H1 (cell line): ENCODE measurements at regions not wholly inside any gene's neighbourhood (a gene's known extent, or its start where the extent isn't known, plus 50 kb on each side); places are given as distances from the start of the nearest gene placed in this dataset.

Experiments
- CHD7 ChIP-seq: fragments of 300-600 bp; sonication (generic); IDR thresholded peaks from 2 replicates; pipeline ENCODE4 v1.7.1; 2012; ENCODE audit warnings: low read length, moderate library complexity, mild to moderate bottlenecking, inconsistent platforms; ENCODE audit not compliant: insufficient replicate concordance
- RNF2 ChIP-seq: fragments of 200-900, 300-1000 bp; sonication (generic); IDR thresholded peaks from 2 replicates; pipeline ENCODE4 v1.7.1; 2016; ENCODE audit warnings: borderline replicate concordance, low read depth, mild to moderate bottlenecking, antibody characterized with exemption, low read length; ENCODE audit not compliant: poor library complexity, severe bottlenecking; ENCODE audit errors: missing control alignments
- TAF1 ChIP-seq: IDR thresholded peaks from 2 replicates; pipeline ENCODE4 v1.6.1; 2011; ENCODE audit warnings: mild to moderate bottlenecking, low read depth, low read length

GRCh38 chr7:132646052-132646451, 69.8 kb upstream of the PLXNA4 start (continued):
- TF ChIP-seq CHD7 (no peak), RNF2 (no peak), TAF1 (no peak)
